ENCODE measurements at regions not wholly inside any gene's neighbourhood (a gene's known extent, or its start where the extent isn't known, plus 50 kb on each side); places are given as distances from the start of the nearest gene placed in this dataset.
A peak's percentile ranks its signal among the peaks of the same experiment; 100 is the strongest.

- Histone ChIP-seq H3K36me3 (ENCODE audit: insufficient read depth, low read length) (no peaks in the 10 kb centered on the region), H3K4me1 (ENCODE audit: control insufficient read depth, insufficient read depth, low read length, unreplicated experiment) (no peaks in the 10 kb centered on the region), H2AFZ (ENCODE audit: low read length, unreplicated experiment) (no peak overlapping the region), H3K79me2 (ENCODE audit: control insufficient read depth, insufficient read depth, low read length, unreplicated experiment) (no peaks in the 10 kb centered on the region), H3K27ac (ENCODE audit: low read depth, low read length) (no peak overlapping the region), H3K27me3 (ENCODE audit: insufficient read depth, low read length) (no peaks in the 10 kb centered on the region), H3K4me3 (ENCODE audit: low read depth, low read length) (no peak overlapping the region)
Measured at GRCh38 chr4:29521281-29521680, 1198.9 kb upstream of the PCDH7 start.

DNA sequence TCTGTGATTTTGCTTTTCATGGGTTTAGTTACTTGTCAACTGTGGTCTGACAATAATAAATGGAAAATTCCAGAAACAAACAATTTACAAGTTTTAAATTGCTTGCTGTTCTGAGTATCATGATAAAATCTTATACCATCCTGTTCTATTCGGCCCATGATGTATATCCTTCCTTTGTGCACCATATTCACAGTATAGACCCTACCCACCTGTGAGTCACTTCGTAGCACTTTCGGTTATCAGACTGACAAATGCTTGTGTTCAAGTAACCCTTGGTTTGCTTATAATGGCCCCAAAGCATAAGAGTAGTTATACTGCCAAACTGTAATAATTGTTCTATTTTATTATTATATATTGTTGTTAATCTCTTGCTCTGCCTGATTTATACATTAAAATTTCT is 1183.4 kb upstream of the PCDH7 start:
- H3K4me3 ChIP-seq (ENCODE audit: low read depth, low read length): no peak overlapping the region
- no peaks in the 10 kb centered on the region for H3K27me3 ChIP-seq (ENCODE audit: insufficient read depth, low read length)
- H3K27ac ChIP-seq (ENCODE audit: low read depth, low read length): no peak overlapping the region
- no peak overlapping the region for H2AFZ ChIP-seq (ENCODE audit: low read length, unreplicated experiment)
- no peaks in the 10 kb centered on the region for H3K36me3 ChIP-seq (ENCODE audit: insufficient read depth, low read length)
- H3K4me1 ChIP-seq (ENCODE audit: control insufficient read depth, insufficient read depth, low read length, unreplicated experiment): no peaks in the 10 kb centered on the region
- no peaks in the 10 kb centered on the region for H3K79me2 ChIP-seq (ENCODE audit: control insufficient read depth, insufficient read depth, low read length, unreplicated experiment)

GRCh38 chr4:29538889-29539646 is 1181.1 kb upstream of the PCDH7 start:
- H3K27ac ChIP-seq (ENCODE audit: low read depth, low read length): no peak overlapping the region
- no peaks in the 10 kb centered on the region for H3K79me2 ChIP-seq (ENCODE audit: control insufficient read depth, insufficient read depth, low read length, unreplicated experiment)
- H2AFZ ChIP-seq (ENCODE audit: low read length, unreplicated experiment): no peak overlapping the region
- H3K36me3 ChIP-seq (ENCODE audit: insufficient read depth, low read length): no peaks in the 10 kb centered on the region
- no peak overlapping the region for H3K4me3 ChIP-seq (ENCODE audit: low read depth, low read length)
- no peaks in the 10 kb centered on the region for H3K4me1 ChIP-seq (ENCODE audit: control insufficient read depth, insufficient read depth, low read length, unreplicated experiment)
- no peaks in the 10 kb centered on the region for H3K27me3 ChIP-seq (ENCODE audit: insufficient read depth, low read length)

- Histone ChIP-seq H3K27ac (ENCODE audit: low read depth, low read length) (no peak overlapping the region), H3K27me3 (ENCODE audit: insufficient read depth, low read length) (no peaks in the 10 kb centered on the region), H3K79me2 (ENCODE audit: control insufficient read depth, insufficient read depth, low read length, unreplicated experiment) (no peaks in the 10 kb centered on the region), H3K36me3 (ENCODE audit: insufficient read depth, low read length) (no peaks in the 10 kb centered on the region), H2AFZ (ENCODE audit: low read length, unreplicated experiment) (peak overlapping the region; percentile 60), H3K4me1 (ENCODE audit: control insufficient read depth, insufficient read depth, low read length, unreplicated experiment) (no peaks in the 10 kb centered on the region), H3K4me3 (ENCODE audit: low read depth, low read length) (peak overlapping the region; percentile 65)
Measured at GRCh38 chr4:29540439-29541102, 1179.6 kb upstream of the PCDH7 start.

GRCh38 chr4:29541757-29542156 is 1178.4 kb upstream of the PCDH7 start:
- Histone ChIP-seq H3K27ac (ENCODE audit: low read depth, low read length) (no peak overlapping the region), H3K4me1 (ENCODE audit: control insufficient read depth, insufficient read depth, low read length, unreplicated experiment) (no peaks in the 10 kb centered on the region), H3K79me2 (ENCODE audit: control insufficient read depth, insufficient read depth, low read length, unreplicated experiment) (no peaks in the 10 kb centered on the region), H3K27me3 (ENCODE audit: insufficient read depth, low read length) (no peaks in the 10 kb centered on the region), H3K36me3 (ENCODE audit: insufficient read depth, low read length) (no peaks in the 10 kb centered on the region), H2AFZ (ENCODE audit: low read length, unreplicated experiment) (no peak overlapping the region), H3K4me3 (ENCODE audit: low read depth, low read length) (no peak overlapping the region)

DNA sequence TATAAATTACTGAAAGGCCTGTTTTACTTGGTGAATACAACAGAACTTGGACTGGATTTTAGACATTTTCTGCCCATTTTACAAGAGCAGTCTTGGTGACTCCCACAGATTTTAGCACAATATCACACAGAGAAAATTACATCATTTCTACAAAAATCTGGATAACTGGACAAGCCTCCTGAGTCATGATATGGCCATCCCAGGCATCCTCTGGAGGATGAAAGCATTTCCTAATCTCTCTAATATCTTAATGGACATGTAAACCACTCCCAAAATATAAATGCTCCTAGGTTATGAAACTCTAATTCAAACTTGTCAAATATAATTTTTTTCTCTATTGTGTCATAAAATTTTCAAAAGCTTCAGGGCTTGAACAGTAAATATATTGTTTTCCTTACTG is 1170.8 kb upstream of the PCDH7 start:
- Histone ChIP-seq H3K79me2 (ENCODE audit: control insufficient read depth, insufficient read depth, low read length, unreplicated experiment) (no peaks in the 10 kb centered on the region), H3K4me1 (ENCODE audit: control insufficient read depth, insufficient read depth, low read length, unreplicated experiment) (peaks cover 6% of the 10 kb centered on the region), H2AFZ (ENCODE audit: low read length, unreplicated experiment) (no peak overlapping the region), H3K27ac (ENCODE audit: low read depth, low read length) (no peak overlapping the region), H3K27me3 (ENCODE audit: insufficient read depth, low read length) (no peaks in the 10 kb centered on the region), H3K4me3 (ENCODE audit: low read depth, low read length) (no peak overlapping the region), H3K36me3 (ENCODE audit: insufficient read depth, low read length) (no peaks in the 10 kb centered on the region)

DNA sequence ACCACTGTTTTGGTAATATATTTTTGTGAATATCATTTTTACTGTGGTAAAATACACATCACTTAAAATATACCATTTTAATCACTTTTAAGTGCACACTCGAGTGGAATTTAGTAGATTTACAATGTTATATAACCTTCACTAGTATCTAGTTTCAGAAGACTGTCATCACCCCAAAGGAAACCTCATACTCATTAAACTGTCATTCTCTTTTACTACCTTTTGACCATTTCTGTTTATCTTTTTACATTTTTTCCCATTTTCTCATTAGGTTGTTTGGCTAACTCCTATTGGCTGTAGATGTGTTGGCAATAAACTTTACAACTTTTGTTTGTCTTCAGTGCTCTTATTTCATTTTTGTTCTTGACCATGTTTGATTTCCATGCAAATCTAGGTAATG is 1168.3 kb upstream of the PCDH7 start:
- Histone ChIP-seq H3K27me3 (ENCODE audit: insufficient read depth, low read length) (no peaks in the 10 kb centered on the region), H3K4me3 (ENCODE audit: low read depth, low read length) (no peak overlapping the region), H2AFZ (ENCODE audit: low read length, unreplicated experiment) (no peak overlapping the region), H3K27ac (ENCODE audit: low read depth, low read length) (no peak overlapping the region), H3K4me1 (ENCODE audit: control insufficient read depth, insufficient read depth, low read length, unreplicated experiment) (peaks cover 6% of the 10 kb centered on the region), H3K79me2 (ENCODE audit: control insufficient read depth, insufficient read depth, low read length, unreplicated experiment) (no peaks in the 10 kb centered on the region), H3K36me3 (ENCODE audit: insufficient read depth, low read length) (no peaks in the 10 kb centered on the region)

- no peaks in the 10 kb centered on the region for H3K27me3 ChIP-seq (ENCODE audit: insufficient read depth, low read length)
- no peaks in the 10 kb centered on the region for H3K36me3 ChIP-seq (ENCODE audit: insufficient read depth, low read length)
- H3K4me3 ChIP-seq (ENCODE audit: low read depth, low read length): no peak overlapping the region
- H3K79me2 ChIP-seq (ENCODE audit: control insufficient read depth, insufficient read depth, low read length, unreplicated experiment): no peaks in the 10 kb centered on the region
- H2AFZ ChIP-seq (ENCODE audit: low read length, unreplicated experiment): no peak overlapping the region
- H3K4me1 ChIP-seq (ENCODE audit: control insufficient read depth, insufficient read depth, low read length, unreplicated experiment): peaks cover 6% of the 10 kb centered on the region
- no peak overlapping the region for H3K27ac ChIP-seq (ENCODE audit: low read depth, low read length)
Measured at GRCh38 chr4:29553846-29554245, 1166.3 kb upstream of the PCDH7 start.

- Histone ChIP-seq H2AFZ (ENCODE audit: low read length, unreplicated experiment) (no peak overlapping the region), H3K27me3 (ENCODE audit: insufficient read depth, low read length) (no peaks in the 10 kb centered on the region), H3K4me1 (ENCODE audit: control insufficient read depth, insufficient read depth, low read length, unreplicated experiment) (peaks cover 4% of the 10 kb centered on the region)
Measured at GRCh38 chr4:29558789-29559188, 1161.4 kb upstream of the PCDH7 start.

GRCh38 chr4:29559286-29559685 is 1160.9 kb upstream of the PCDH7 start:
- no peaks in the 10 kb centered on the region for H3K27me3 ChIP-seq (ENCODE audit: insufficient read depth, low read length)
- H3K4me1 ChIP-seq (ENCODE audit: control insufficient read depth, insufficient read depth, low read length, unreplicated experiment): no peaks in the 10 kb centered on the region
- H3K79me2 ChIP-seq (ENCODE audit: control insufficient read depth, insufficient read depth, low read length, unreplicated experiment): no peaks in the 10 kb centered on the region
- H3K36me3 ChIP-seq (ENCODE audit: insufficient read depth, low read length): no peaks in the 10 kb centered on the region
- H3K27ac ChIP-seq (ENCODE audit: low read depth, low read length): no peak overlapping the region
- no peak overlapping the region for H3K4me3 ChIP-seq (ENCODE audit: low read depth, low read length)
- H2AFZ ChIP-seq (ENCODE audit: low read length, unreplicated experiment): peak overlapping the region; percentile 7

More at GRCh38 chr4:29558789-29559188, 1161.4 kb upstream of the PCDH7 start:
- H3K4me3 ChIP-seq (ENCODE audit: low read depth, low read length): no peak overlapping the region
- no peaks in the 10 kb centered on the region for H3K36me3 ChIP-seq (ENCODE audit: insufficient read depth, low read length)
- no peaks in the 10 kb centered on the region for H3K79me2 ChIP-seq (ENCODE audit: control insufficient read depth, insufficient read depth, low read length, unreplicated experiment)
- H3K27ac ChIP-seq (ENCODE audit: low read depth, low read length): no peak overlapping the region

DNA sequence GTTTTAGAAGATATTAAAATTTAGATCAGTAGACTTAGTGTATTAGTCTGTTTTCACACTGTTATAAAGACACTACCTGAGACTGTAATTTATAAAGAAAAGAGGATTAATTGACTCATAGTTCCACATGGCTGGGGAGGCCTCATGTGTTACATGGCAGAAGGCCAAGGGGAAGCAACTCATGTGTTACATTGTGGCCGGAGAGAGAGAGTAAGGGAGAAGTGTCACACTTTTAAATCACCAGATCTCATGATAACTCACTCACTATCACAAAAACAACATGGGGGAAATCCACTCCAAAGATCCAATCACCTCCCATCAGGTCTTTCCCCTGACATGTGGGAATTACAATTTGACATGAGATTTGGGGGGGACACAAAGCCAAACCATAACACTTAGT is 1159.7 kb upstream of the PCDH7 start:
- H3K4me1 ChIP-seq (ENCODE audit: control insufficient read depth, insufficient read depth, low read length, unreplicated experiment): no peaks in the 10 kb centered on the region
- no peaks in the 10 kb centered on the region for H3K27me3 ChIP-seq (ENCODE audit: insufficient read depth, low read length)
- no peaks in the 10 kb centered on the region for H3K79me2 ChIP-seq (ENCODE audit: control insufficient read depth, insufficient read depth, low read length, unreplicated experiment)
- H3K36me3 ChIP-seq (ENCODE audit: insufficient read depth, low read length): no peaks in the 10 kb centered on the region
- H3K27ac ChIP-seq (ENCODE audit: low read depth, low read length): no peak overlapping the region
- H2AFZ ChIP-seq (ENCODE audit: low read length, unreplicated experiment): no peak overlapping the region
- H3K4me3 ChIP-seq (ENCODE audit: low read depth, low read length): no peak overlapping the region
